GM19395 (cell line): ENCODE measurements at regions not wholly inside any gene's neighbourhood (a gene's known extent, or its start where the extent isn't known, plus 50 kb on each side); places are given as distances from the start of the nearest gene placed in this dataset.

ENCODE experiments used
- ATAC-seq: cut with Tn5 transposase; IDR thresholded peaks from one replicate; pipeline ENCODE4 v1.9.1; 2021; ENCODE audit warnings: mild to moderate bottlenecking, moderate library complexity; ENCODE audit not compliant: unreplicated experiment

- no peak for ATAC-seq
Observed at GRCh38 chr1:166221316-166221715, 54.5 kb upstream of the FAM78B start.

GRCh38 chr1:166233750-166234366 lies 67.1 kb upstream of the FAM78B start:
- ATAC-seq = no peak

GRCh38 chr1:166235728-166236127 lies 68.9 kb upstream of the FAM78B start:
- ATAC-seq = no peak

- no peak for ATAC-seq
Observed at GRCh38 chr1:166237675-166238074, 70.9 kb upstream of the FAM78B start.

GRCh38 chr1:166253076-166253779 lies 86.4 kb upstream of the FAM78B start:
- ATAC-seq = no peak

GRCh38 chr1:166258017-166258416 lies 91.2 kb upstream of the FAM78B start:
- ATAC-seq = no peak

- no peak for ATAC-seq
Observed at GRCh38 chr1:166261511-166261910, 94.7 kb upstream of the FAM78B start.

GRCh38 chr1:166270476-166271150 lies 103.8 kb upstream of the FAM78B start:
- ATAC-seq = no peak

GRCh38 chr1:166271151-166271538 lies 104.3 kb upstream of the FAM78B start:
- no peak for ATAC-seq

GRCh38 chr1:166272155-166272554 lies 105.4 kb upstream of the FAM78B start:
- ATAC-seq = no peak

- ATAC-seq = no peak
Observed at GRCh38 chr1:166272851-166273250, 106.0 kb upstream of the FAM78B start.

GRCh38 chr1:166273618-166274017 lies 106.8 kb upstream of the FAM78B start:
- no peak for ATAC-seq

GRCh38 chr1:166282391-166283137 lies 115.8 kb upstream of the FAM78B start:
- no peak for ATAC-seq

- ATAC-seq = no peak
Observed at GRCh38 chr1:166283190-166283589, 116.4 kb upstream of the FAM78B start.

- ATAC-seq = no peak
Observed at GRCh38 chr1:166283600-166283999, 116.8 kb upstream of the FAM78B start.

- ATAC-seq = no peak
Observed at GRCh38 chr1:166289309-166290050, 122.7 kb upstream of the FAM78B start.

- ATAC-seq = no peak
Observed at GRCh38 chr1:166295656-166296055, 128.9 kb upstream of the FAM78B start.

- ATAC-seq = peak; percentile 68
Observed at GRCh38 chr1:166297993-166298392, 131.2 kb upstream of the FAM78B start.

- no peak for ATAC-seq
Observed at GRCh38 chr1:166300767-166301166, 134.0 kb upstream of the FAM78B start.

GRCh38 chr1:166302989-166303758 lies 136.4 kb upstream of the FAM78B start:
- no peak for ATAC-seq
